ENCODE measurements at regions not wholly inside any gene's neighbourhood (a gene's known extent, or its start where the extent isn't known, plus 50 kb on each side); places are given as distances from the start of the nearest gene placed in this dataset.

GRCh38 chr11:101775033-101775432, 139.8 kb upstream of the CEP126 start:
- no peak for TF ChIP-seq CTCF (IDR thresholded peaks at IDR 0.05)
- no peak for TF ChIP-seq POLR2A (IDR thresholded peaks at IDR 0.05; ENCODE audit: low read depth)
- no peak for TF ChIP-seq POLR2AphosphoS5 (IDR thresholded peaks at IDR 0.05)
